ENCODE measurements at regions not wholly inside any gene's neighbourhood (a gene's known extent, or its start where the extent isn't known, plus 50 kb on each side); places are given as distances from the start of the nearest gene placed in this dataset.

- peaks cover 0 to 2% of the 10 kb centered on the region in 2 experiments for H3K9me3 ChIP-seq (ENCODE audit: control insufficient read depth in 2 of 2, low read length in 2 of 2)
- H3K27ac ChIP-seq (ENCODE audit: insufficient read depth, low read length, poor library complexity, severe bottlenecking) = no peak overlapping the region
- H3K36me3 ChIP-seq (ENCODE audit: control insufficient read depth, insufficient read depth, low read length) = no peaks in the 10 kb centered on the region
- H3K27me3 ChIP-seq (ENCODE audit: control insufficient read depth, insufficient read depth, low read length) = no peaks in the 10 kb centered on the region
- Mint-ChIP-seq H3K27me3 (peaks cover 12% of the 10 kb centered on the region), H3K9me3 (no peaks in the 10 kb centered on the region), H3K36me3 (peaks cover 3% of the 10 kb centered on the region), H3K27ac (no peak overlapping the region), H3K4me3 (no peak overlapping the region), H3K4me1 (peaks cover 2 to 28% (median 2%) of the 10 kb centered on the region in 4 donors)
- no peak overlapping the region for H3K4me3 ChIP-seq (ENCODE audit: low read depth, low read length)
- DNase-seq = no peak
- no peak for ATAC-seq (ENCODE audit: low read depth in 2 of 2)
- H3K4me1 ChIP-seq (ENCODE audit: control insufficient read depth, insufficient read depth, low read length, poor library complexity, severe bottlenecking) = peaks cover 6% of the 10 kb centered on the region
Measured at GRCh38 chr17:77615703-77616253, 342.7 kb upstream of the TNRC6C start.

DNA sequence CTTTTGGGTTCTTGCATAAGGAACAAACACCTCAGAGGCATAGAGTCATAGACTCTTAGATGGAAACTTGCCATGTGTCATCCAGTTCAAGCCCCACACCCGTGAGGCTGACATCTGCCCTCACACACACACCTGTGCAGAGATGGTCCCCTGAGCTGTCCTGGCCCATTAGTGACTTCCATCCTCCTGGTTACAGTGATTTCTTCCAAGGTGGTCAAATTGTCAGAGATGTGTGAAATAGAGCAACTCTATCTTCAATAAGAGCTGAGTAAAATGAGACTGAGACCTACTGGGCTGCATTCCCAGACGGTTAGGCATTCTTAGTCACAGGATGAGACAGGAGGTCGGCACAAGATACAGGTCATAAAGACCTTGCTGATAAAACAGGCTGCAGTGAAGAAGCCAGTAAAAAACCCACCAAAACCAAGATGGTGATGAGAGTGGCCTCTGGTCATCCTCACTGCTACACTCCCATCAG, 342.2 kb upstream of the TNRC6C start:
- DNase-seq = no peak
- H3K36me3 ChIP-seq (ENCODE audit: control insufficient read depth, insufficient read depth, low read length) = no peaks in the 10 kb centered on the region
- Mint-ChIP-seq H3K4me1 (peaks cover 0 to 24% (median under 1%) of the 10 kb centered on the region in 4 donors), H3K27me3 (peaks cover 12% of the 10 kb centered on the region), H3K36me3 (peaks cover 3% of the 10 kb centered on the region), H3K27ac (peak overlapping the region in 2 of 3 donors; percentile 42 to 45), H3K9me3 (no peaks in the 10 kb centered on the region), H3K4me3 (no peak overlapping the region)
- ATAC-seq (ENCODE audit: low read depth in 2 of 2) = no peak
- H3K27me3 ChIP-seq (ENCODE audit: control insufficient read depth, insufficient read depth, low read length) = no peaks in the 10 kb centered on the region
- H3K27ac ChIP-seq (ENCODE audit: insufficient read depth, low read length, poor library complexity, severe bottlenecking) = no peak overlapping the region
- peaks cover 0 to 2% of the 10 kb centered on the region in 2 experiments for H3K9me3 ChIP-seq (ENCODE audit: control insufficient read depth in 2 of 2, low read length in 2 of 2)
- H3K4me1 ChIP-seq (ENCODE audit: control insufficient read depth, insufficient read depth, low read length, poor library complexity, severe bottlenecking) = peaks cover 1% of the 10 kb centered on the region
- H3K4me3 ChIP-seq (ENCODE audit: low read depth, low read length) = no peak overlapping the region

DNA sequence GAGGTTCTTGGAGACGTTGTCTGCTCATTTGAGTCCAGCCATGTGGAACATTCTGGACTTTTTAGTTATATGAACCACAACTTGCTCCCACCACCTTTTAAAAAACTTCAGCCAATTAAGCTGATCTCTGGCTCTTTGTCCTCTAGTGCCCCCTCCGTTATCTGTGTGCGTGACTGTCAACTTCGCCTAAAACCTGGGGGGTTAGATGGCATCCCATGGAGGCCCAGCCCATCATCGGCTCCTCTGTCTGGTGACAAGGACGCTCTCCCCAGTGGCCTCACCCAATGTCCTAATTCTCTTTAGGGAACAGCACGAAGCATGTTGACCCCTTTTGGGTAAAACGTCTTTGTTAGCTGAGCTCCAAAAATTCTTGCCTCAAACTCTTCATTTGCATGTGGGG, 341.0 kb upstream of the TNRC6C start:
- Mint-ChIP-seq H3K4me1 (peaks cover 0 to 15% (median 0%) of the 10 kb centered on the region in 4 donors), H3K36me3 (peaks cover 3% of the 10 kb centered on the region), H3K4me3 (no peak overlapping the region), H3K9me3 (no peaks in the 10 kb centered on the region), H3K27ac (no peak overlapping the region), H3K27me3 (peaks cover 19% of the 10 kb centered on the region)
- no peak overlapping the region for H3K27ac ChIP-seq (ENCODE audit: insufficient read depth, low read length, poor library complexity, severe bottlenecking)
- peaks cover 0 to 2% of the 10 kb centered on the region in 2 experiments for H3K9me3 ChIP-seq (ENCODE audit: control insufficient read depth in 2 of 2, low read length in 2 of 2)
- H3K4me1 ChIP-seq (ENCODE audit: control insufficient read depth, insufficient read depth, low read length, poor library complexity, severe bottlenecking) = no peaks in the 10 kb centered on the region
- H3K27me3 ChIP-seq (ENCODE audit: control insufficient read depth, insufficient read depth, low read length) = no peaks in the 10 kb centered on the region
- no peak overlapping the region for H3K4me3 ChIP-seq (ENCODE audit: low read depth, low read length)
- no peak for DNase-seq
- ATAC-seq (ENCODE audit: low read depth in 2 of 2) = no peak
- H3K36me3 ChIP-seq (ENCODE audit: control insufficient read depth, insufficient read depth, low read length) = no peaks in the 10 kb centered on the region

GRCh38 chr17:77618173-77618572, 340.3 kb upstream of the TNRC6C start:
- peak overlapping the region in 1 of 3 donors; percentile 6 for H3K27ac Mint-ChIP-seq
- Histone ChIP-seq H3K27ac (ENCODE audit: insufficient read depth, low read length, poor library complexity, severe bottlenecking) (no peak overlapping the region), H3K4me3 (ENCODE audit: low read depth, low read length) (no peak overlapping the region), H3K9me3 (ENCODE audit: control insufficient read depth in 2 of 2, low read length in 2 of 2) (peaks cover 0 to 2% of the 10 kb centered on the region in 2 experiments), H3K27me3 (ENCODE audit: control insufficient read depth, insufficient read depth, low read length) (no peaks in the 10 kb centered on the region), H3K36me3 (ENCODE audit: control insufficient read depth, insufficient read depth, low read length) (no peaks in the 10 kb centered on the region), H3K4me1 (ENCODE audit: control insufficient read depth, insufficient read depth, low read length, poor library complexity, severe bottlenecking) (no peaks in the 10 kb centered on the region)
- peaks cover 19% of the 10 kb centered on the region for H3K27me3 Mint-ChIP-seq
- peak overlapping the region in 1 of 4 donors; percentile 69 for H3K4me3 Mint-ChIP-seq
- peaks cover 0 to 15% (median 0%) of the 10 kb centered on the region in 4 donors for H3K4me1 Mint-ChIP-seq
- no peaks in the 10 kb centered on the region for H3K9me3 Mint-ChIP-seq
- peaks cover 3% of the 10 kb centered on the region for H3K36me3 Mint-ChIP-seq
- ATAC-seq (ENCODE audit: low read depth in 2 of 2) (peak in 1 of 2 donors; percentile 60), DNase-seq (no peak)

GRCh38 chr17:77618731-77619130, 339.8 kb upstream of the TNRC6C start:
- H3K27ac Mint-ChIP-seq = no peak overlapping the region
- Histone ChIP-seq H3K4me3 (ENCODE audit: low read depth, low read length) (no peak overlapping the region), H3K27ac (ENCODE audit: insufficient read depth, low read length, poor library complexity, severe bottlenecking) (no peak overlapping the region), H3K27me3 (ENCODE audit: control insufficient read depth, insufficient read depth, low read length) (no peaks in the 10 kb centered on the region), H3K9me3 (ENCODE audit: control insufficient read depth in 2 of 2, low read length in 2 of 2) (peaks cover 0 to 2% of the 10 kb centered on the region in 2 experiments), H3K4me1 (ENCODE audit: control insufficient read depth, insufficient read depth, low read length, poor library complexity, severe bottlenecking) (no peaks in the 10 kb centered on the region), H3K36me3 (ENCODE audit: control insufficient read depth, insufficient read depth, low read length) (no peaks in the 10 kb centered on the region)
- DNase-seq (no peak), ATAC-seq (ENCODE audit: low read depth in 2 of 2) (no peak)
- H3K36me3 Mint-ChIP-seq = peaks cover under 1% of the 10 kb centered on the region
- H3K27me3 Mint-ChIP-seq = peaks cover 19% of the 10 kb centered on the region
- no peak overlapping the region for H3K4me3 Mint-ChIP-seq
- peaks cover 0 to 15% (median 0%) of the 10 kb centered on the region in 4 donors for H3K4me1 Mint-ChIP-seq
- no peaks in the 10 kb centered on the region for H3K9me3 Mint-ChIP-seq

DNA sequence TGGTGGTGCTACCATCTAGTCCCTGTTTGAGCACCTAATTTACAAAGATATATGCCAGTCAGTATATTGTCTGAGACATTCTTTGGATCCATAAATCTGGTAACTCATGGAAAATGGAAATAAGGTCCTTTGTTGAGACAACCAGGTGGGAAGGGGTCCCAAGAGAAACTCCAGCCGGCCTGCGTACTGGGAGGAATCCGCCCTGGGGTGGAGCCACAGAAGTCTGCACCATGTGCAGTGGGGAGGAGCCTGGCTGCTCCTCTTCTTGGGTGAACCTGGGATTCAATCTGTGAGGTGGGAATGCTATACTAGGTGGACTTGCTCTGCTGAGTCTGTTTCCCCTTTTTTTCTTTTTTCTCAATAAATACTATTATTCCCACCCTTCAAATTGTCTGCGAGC, 339.2 kb upstream of the TNRC6C start:
- Histone ChIP-seq H3K36me3 (ENCODE audit: control insufficient read depth, insufficient read depth, low read length) (no peaks in the 10 kb centered on the region), H3K27ac (ENCODE audit: insufficient read depth, low read length, poor library complexity, severe bottlenecking) (no peak overlapping the region), H3K9me3 (ENCODE audit: control insufficient read depth in 2 of 2, low read length in 2 of 2) (peaks cover 0 to 2% of the 10 kb centered on the region in 2 experiments), H3K27me3 (ENCODE audit: control insufficient read depth, insufficient read depth, low read length) (no peaks in the 10 kb centered on the region), H3K4me1 (ENCODE audit: control insufficient read depth, insufficient read depth, low read length, poor library complexity, severe bottlenecking) (no peaks in the 10 kb centered on the region), H3K4me3 (ENCODE audit: low read depth, low read length) (no peak overlapping the region)
- H3K27ac Mint-ChIP-seq = no peak overlapping the region
- H3K36me3 Mint-ChIP-seq = no peaks in the 10 kb centered on the region
- no peak overlapping the region for H3K4me3 Mint-ChIP-seq
- DNase-seq (no peak), ATAC-seq (ENCODE audit: low read depth in 2 of 2) (no peak)
- H3K27me3 Mint-ChIP-seq = peaks cover 25% of the 10 kb centered on the region
- H3K4me1 Mint-ChIP-seq = peaks cover 0 to 15% (median 0%) of the 10 kb centered on the region in 4 donors
- H3K9me3 Mint-ChIP-seq = no peaks in the 10 kb centered on the region

DNA sequence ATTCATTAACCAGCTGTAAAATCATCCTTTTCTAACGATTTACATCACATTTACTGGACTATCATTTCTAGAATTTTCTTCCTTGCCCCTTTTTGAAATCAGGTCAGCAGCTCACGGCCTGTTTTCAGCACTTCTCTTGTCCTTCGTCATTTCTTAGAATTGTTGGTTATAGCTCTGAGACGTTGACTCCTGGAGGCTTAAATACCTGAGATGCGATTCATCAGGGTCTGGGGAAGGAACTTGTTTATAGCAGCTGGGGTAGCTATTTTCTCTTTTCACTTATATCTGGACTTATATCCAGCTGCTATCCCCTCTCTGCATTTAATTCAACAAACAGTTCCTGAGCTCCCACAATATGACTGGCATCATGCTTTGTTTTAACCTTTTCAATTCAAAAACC, 338.7 kb upstream of the TNRC6C start:
- no peaks in the 10 kb centered on the region for H3K4me1 ChIP-seq (ENCODE audit: control insufficient read depth, insufficient read depth, low read length, poor library complexity, severe bottlenecking)
- no peak overlapping the region for H3K27ac Mint-ChIP-seq
- H3K4me1 Mint-ChIP-seq = peaks cover 0 to 15% (median 0%) of the 10 kb centered on the region in 4 donors
- DNase-seq (no peak), ATAC-seq (ENCODE audit: low read depth in 2 of 2) (no peak)
- no peaks in the 10 kb centered on the region for H3K27me3 ChIP-seq (ENCODE audit: control insufficient read depth, insufficient read depth, low read length)
- H3K27me3 Mint-ChIP-seq = peaks cover 22% of the 10 kb centered on the region
- H3K9me3 ChIP-seq (ENCODE audit: control insufficient read depth in 2 of 2, low read length in 2 of 2) = peaks cover 0 to 2% of the 10 kb centered on the region in 2 experiments
- H3K27ac ChIP-seq (ENCODE audit: insufficient read depth, low read length, poor library complexity, severe bottlenecking) = no peak overlapping the region
- H3K9me3 Mint-ChIP-seq = no peaks in the 10 kb centered on the region
- H3K4me3 ChIP-seq (ENCODE audit: low read depth, low read length) = no peak overlapping the region
- no peak overlapping the region for H3K4me3 Mint-ChIP-seq
- H3K36me3 ChIP-seq (ENCODE audit: control insufficient read depth, insufficient read depth, low read length) = no peaks in the 10 kb centered on the region
- no peaks in the 10 kb centered on the region for H3K36me3 Mint-ChIP-seq

- Histone ChIP-seq H3K4me3 (ENCODE audit: low read depth, low read length) (no peak overlapping the region), H3K9me3 (ENCODE audit: control insufficient read depth in 2 of 2, low read length in 2 of 2) (peaks cover 0 to 2% of the 10 kb centered on the region in 2 experiments), H3K36me3 (ENCODE audit: control insufficient read depth, insufficient read depth, low read length) (no peaks in the 10 kb centered on the region), H3K4me1 (ENCODE audit: control insufficient read depth, insufficient read depth, low read length, poor library complexity, severe bottlenecking) (no peaks in the 10 kb centered on the region), H3K27me3 (ENCODE audit: control insufficient read depth, insufficient read depth, low read length) (no peaks in the 10 kb centered on the region), H3K27ac (ENCODE audit: insufficient read depth, low read length, poor library complexity, severe bottlenecking) (no peak overlapping the region)
- Mint-ChIP-seq H3K9me3 (no peaks in the 10 kb centered on the region), H3K4me1 (peaks cover 0 to 15% (median 0%) of the 10 kb centered on the region in 4 donors), H3K4me3 (no peak overlapping the region), H3K27ac (no peak overlapping the region), H3K36me3 (no peaks in the 10 kb centered on the region), H3K27me3 (peaks cover 27% of the 10 kb centered on the region)
- DNase-seq (no peak), ATAC-seq (ENCODE audit: low read depth in 2 of 2) (no peak)
Measured at GRCh38 chr17:77620282-77620681, 338.2 kb upstream of the TNRC6C start.
